ENCODE measurements at regions not wholly inside any gene's neighbourhood (a gene's known extent, or its start where the extent isn't known, plus 50 kb on each side); places are given as distances from the start of the nearest gene placed in this dataset.

DNA sequence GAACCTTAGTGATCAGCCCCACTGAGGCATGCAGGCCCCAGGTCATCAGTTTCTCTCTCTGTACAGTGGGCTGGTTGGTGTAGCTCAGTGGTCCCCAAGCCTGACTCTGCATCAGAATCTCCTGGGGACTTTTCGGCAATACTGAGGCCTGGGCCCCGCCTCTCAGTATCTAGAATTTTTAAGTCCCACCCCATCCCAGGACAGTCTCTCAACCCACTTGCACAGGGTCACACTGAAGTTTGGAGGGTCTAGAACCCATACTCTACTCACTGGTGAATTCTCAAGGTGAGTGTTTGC is 216.4 kb downstream of the MATN1 start:
- no peak for TF ChIP-seq RARB (CRISPR knock-in tag; IDR thresholded peaks at IDR 0.05)
- TF ChIP-seq ZNF302 (CRISPR knock-in tag; IDR thresholded peaks at IDR 0.05): no peak
- TF ChIP-seq ESRRA (IDR thresholded peaks at IDR 0.05; ENCODE audit: borderline replicate concordance, low read length): no peak
- TF ChIP-seq JUN (IDR thresholded peaks at IDR 0.05): no peak
- TF ChIP-seq, protein P1, sequence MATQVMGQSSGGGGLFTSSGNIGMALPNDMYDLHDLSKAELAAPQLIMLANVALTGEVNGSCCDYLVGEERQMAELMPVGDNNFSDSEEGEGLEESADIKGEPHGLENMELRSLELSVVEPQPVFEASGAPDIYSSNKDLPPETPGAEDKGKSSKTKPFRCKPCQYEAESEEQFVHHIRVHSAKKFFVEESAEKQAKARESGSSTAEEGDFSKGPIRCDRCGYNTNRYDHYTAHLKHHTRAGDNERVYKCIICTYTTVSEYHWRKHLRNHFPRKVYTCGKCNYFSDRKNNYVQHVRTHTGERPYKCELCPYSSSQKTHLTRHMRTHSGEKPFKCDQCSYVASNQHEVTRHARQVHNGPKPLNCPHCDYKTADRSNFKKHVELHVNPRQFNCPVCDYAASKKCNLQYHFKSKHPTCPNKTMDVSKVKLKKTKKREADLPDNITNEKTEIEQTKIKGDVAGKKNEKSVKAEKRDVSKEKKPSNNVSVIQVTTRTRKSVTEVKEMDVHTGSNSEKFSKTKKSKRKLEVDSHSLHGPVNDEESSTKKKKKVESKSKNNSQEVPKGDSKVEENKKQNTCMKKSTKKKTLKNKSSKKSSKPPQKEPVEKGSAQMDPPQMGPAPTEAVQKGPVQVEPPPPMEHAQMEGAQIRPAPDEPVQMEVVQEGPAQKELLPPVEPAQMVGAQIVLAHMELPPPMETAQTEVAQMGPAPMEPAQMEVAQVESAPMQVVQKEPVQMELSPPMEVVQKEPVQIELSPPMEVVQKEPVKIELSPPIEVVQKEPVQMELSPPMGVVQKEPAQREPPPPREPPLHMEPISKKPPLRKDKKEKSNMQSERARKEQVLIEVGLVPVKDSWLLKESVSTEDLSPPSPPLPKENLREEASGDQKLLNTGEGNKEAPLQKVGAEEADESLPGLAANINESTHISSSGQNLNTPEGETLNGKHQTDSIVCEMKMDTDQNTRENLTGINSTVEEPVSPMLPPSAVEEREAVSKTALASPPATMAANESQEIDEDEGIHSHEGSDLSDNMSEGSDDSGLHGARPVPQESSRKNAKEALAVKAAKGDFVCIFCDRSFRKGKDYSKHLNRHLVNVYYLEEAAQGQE (IDR thresholded peaks at IDR 0.05): no peak
- H3K4me1 ChIP-seq: peaks cover 7% of the 10 kb centered on the region; the same call in 2 of the 3 replicates
- ChIA-PET CTCF (no interaction called here), POLR2A (no interaction called here)
- WGBS (ENCODE audit: missing lambda C conversion rate): 80% methylated on average over 1 of the region's 2 CpGs
- no peak overlapping the region for H3K27ac ChIP-seq
- no peak overlapping the region for H3K4me3 ChIP-seq
- H3K9me3 ChIP-seq: no peaks in the 10 kb centered on the region
- DNase-seq (ENCODE audit: low read depth in 1 of 2, low spot score in 1 of 2): no peak
- no peak for ATAC-seq
- no peak overlapping the region for H3K4me2 ChIP-seq
- no peak for FAIRE-seq

DNA sequence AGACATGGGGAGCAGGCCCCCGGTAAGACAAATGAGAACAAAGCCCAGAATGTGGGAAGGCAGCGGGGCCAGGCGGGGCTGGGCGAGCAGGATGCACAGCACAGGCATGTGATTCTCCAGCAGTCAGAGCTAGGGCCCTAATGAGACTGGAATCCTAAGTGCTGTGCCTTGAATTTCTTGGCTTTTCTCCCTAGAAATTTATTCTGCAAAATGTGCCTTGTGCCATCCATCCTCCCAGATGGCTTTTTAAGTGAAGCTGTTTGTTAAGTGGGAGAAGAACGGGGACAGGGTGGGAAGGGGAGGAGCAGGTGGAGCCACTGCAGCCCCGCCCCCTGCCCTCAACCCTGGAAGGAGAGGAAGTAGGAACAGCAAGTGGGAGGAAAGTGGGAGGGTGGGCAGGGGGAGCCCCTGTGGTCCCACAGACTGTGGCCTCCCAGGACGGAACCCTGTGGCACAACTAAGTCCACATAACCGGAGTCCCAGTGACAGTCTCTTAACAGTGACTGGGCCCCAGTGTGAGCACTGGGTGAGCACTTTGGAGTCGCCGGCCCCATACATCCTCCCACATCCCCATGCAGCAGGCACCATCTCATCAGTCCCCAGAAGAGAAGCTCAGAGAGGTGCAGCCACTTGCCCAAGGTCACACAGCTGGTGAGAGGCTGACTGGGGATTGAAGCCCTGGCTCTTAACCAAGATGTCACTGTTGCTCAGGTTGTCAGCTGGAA is 216.9 kb downstream of the MATN1 start:
- H3K4me3 ChIP-seq: no peak overlapping the region
- WGBS (ENCODE audit: missing lambda C conversion rate): 65% methylated on average over 7 of the region's 10 CpGs
- no peak for DNase-seq (ENCODE audit: low read depth in 1 of 2, low spot score in 1 of 2)
- H3K27ac ChIP-seq: no peak overlapping the region
- ChIA-PET CTCF (no interaction called here), POLR2A (no interaction called here)
- no peak for ATAC-seq
- peaks cover 2% of the 10 kb centered on the region; the same call in 2 of the 3 replicates for H3K4me1 ChIP-seq
- TF ChIP-seq PHF8 (IDR thresholded peaks at IDR 0.05; ENCODE audit: borderline replicate concordance, low read depth): no peak
- no peak for TF ChIP-seq MAFK (IDR thresholded peaks at IDR 0.05; ENCODE audit: partially characterized antibody)
- no peak for TF ChIP-seq CHD2 (IDR thresholded peaks at IDR 0.05; ENCODE audit: low read length, partially characterized antibody)
- no peak for TF ChIP-seq CHD4 (IDR thresholded peaks at IDR 0.05; ENCODE audit: borderline replicate concordance)
- TF ChIP-seq, protein P2, sequence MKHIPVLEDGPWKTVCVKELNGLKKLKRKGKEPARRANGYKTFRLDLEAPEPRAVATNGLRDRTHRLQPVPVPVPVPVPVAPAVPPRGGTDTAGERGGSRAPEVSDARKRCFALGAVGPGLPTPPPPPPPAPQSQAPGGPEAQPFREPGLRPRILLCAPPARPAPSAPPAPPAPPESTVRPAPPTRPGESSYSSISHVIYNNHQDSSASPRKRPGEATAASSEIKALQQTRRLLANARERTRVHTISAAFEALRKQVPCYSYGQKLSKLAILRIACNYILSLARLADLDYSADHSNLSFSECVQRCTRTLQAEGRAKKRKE (CRISPR knock-in tag; IDR thresholded peaks at IDR 0.05; ENCODE audit: low read depth): no peak
- TF ChIP-seq PBX3 (IDR thresholded peaks at IDR 0.05): no peak
- TF ChIP-seq ZC3H11A (IDR thresholded peaks at IDR 0.05): no peak
- TF ChIP-seq POLR2A (IDR thresholded peaks at IDR 0.05; ENCODE audit: low read length): no peak
- TF ChIP-seq RAD21 (conservative IDR thresholded peaks at IDR 0.05 in 1 of 2, IDR thresholded peaks at IDR 0.05 in 1 of 2): no peak
- no peak for TF ChIP-seq SREBF2 (IDR thresholded peaks at IDR 0.05)
- TF ChIP-seq FOSB (CRISPR knock-in tag; IDR thresholded peaks at IDR 0.05): no peak
- TF ChIP-seq, protein P3, sequence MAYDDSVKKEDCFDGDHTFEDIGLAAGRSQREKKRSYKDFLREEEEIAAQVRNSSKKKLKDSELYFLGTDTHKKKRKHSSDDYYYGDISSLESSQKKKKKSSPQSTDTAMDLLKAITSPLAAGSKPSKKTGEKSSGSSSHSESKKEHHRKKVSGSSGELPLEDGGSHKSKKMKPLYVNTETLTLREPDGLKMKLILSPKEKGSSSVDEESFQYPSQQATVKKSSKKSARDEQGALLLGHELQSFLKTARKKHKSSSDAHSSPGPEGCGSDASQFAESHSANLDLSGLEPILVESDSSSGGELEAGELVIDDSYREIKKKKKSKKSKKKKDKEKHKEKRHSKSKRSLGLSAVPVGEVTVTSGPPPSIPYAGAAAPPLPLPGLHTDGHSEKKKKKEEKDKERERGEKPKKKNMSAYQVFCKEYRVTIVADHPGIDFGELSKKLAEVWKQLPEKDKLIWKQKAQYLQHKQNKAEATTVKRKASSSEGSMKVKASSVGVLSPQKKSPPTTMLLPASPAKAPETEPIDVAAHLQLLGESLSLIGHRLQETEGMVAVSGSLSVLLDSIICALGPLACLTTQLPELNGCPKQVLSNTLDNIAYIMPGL (CRISPR knock-in tag; IDR thresholded peaks at IDR 0.05; ENCODE audit: borderline replicate concordance): no peak
- TF ChIP-seq, protein P4, sequence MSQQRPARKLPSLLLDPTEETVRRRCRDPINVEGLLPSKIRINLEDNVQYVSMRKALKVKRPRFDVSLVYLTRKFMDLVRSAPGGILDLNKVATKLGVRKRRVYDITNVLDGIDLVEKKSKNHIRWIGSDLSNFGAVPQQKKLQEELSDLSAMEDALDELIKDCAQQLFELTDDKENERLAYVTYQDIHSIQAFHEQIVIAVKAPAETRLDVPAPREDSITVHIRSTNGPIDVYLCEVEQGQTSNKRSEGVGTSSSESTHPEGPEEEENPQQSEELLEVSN (IDR thresholded peaks at IDR 0.05; ENCODE audit: borderline replicate concordance, low read depth): no peak
- no peak for TF ChIP-seq EHMT2 (IDR thresholded peaks at IDR 0.05; ENCODE audit: low read depth)
- TF ChIP-seq, protein P1 (IDR thresholded peaks at IDR 0.05): no peak
- no peak for TF ChIP-seq HOXB13 (CRISPR knock-in tag; IDR thresholded peaks at IDR 0.05; ENCODE audit: low read depth)
- no peak for TF ChIP-seq NPAS2 (CRISPR knock-in tag; IDR thresholded peaks at IDR 0.05; ENCODE audit: borderline replicate concordance)
- TF ChIP-seq FOXS1 (CRISPR knock-in tag; IDR thresholded peaks at IDR 0.05): no peak
- no peak for TF ChIP-seq BHLHE40 (IDR thresholded peaks at IDR 0.05; ENCODE audit: low read depth, low read length)
- no peaks in the 10 kb centered on the region for H3K9me3 ChIP-seq
- FAIRE-seq: no peak
- no peak overlapping the region for H3K4me2 ChIP-seq
